Right lobe of liver (tissue), 4 donors: ENCODE measurements at regions not wholly inside any gene's neighbourhood (a gene's known extent, or its start where the extent isn't known, plus 50 kb on each side); places are given as distances from the start of the nearest gene placed in this dataset.
"Not testable (repeated sequence)": the region's sequence is repeated elsewhere in the genome, so short reads cannot be mapped to it uniquely, and the experiment has no call there.

Experiments used
- POLR2A ChIP-seq: fragments of 450-650 bp; IDR thresholded peaks from one replicate; pipeline ENCODE4 v1.6.1; 2017; ENCODE audit warnings: antibody characterized with exemption, mild to moderate bottlenecking
- TF ChIP-seq, protein P1 (sequence below), 4 donors: fragments of 200-600 bp in 3 of 4; fragments of 450-650 bp in 1 of 4; IDR thresholded peaks; one replicate each; pipeline versions ENCODE4 v1.5.1 to v1.8.0; 2016 to 2022; ENCODE audit warnings: antibody characterized with exemption in 4 of 4, mild to moderate bottlenecking in 2 of 4
- donor health status: DM: no; HTN: no; CAD: no.
- donor health status: DM: no; HTN: no; CAD: no.
- donor health status: DM: no; HTN: yes; CAD: no.

DNA sequence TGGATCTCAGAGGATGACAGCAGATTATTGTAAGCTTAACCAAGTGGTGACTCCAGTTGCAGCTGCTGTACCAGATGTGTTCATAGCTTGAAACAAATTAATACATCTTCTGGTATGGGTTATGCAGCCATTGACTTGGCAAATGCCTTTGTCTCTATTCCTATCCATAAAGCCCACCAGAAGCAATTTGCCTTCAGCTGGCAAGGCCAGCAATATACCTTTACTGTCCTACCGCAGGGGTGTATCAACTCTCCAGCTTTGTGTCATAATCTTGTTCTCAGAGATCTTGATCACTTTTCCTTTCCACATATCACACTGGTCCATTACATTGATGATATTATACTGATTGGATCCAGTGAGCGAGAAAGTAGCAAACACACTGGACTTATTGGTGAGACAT, 59.3 kb upstream of the KRAS start:
- TF ChIP-seq, protein P1, sequence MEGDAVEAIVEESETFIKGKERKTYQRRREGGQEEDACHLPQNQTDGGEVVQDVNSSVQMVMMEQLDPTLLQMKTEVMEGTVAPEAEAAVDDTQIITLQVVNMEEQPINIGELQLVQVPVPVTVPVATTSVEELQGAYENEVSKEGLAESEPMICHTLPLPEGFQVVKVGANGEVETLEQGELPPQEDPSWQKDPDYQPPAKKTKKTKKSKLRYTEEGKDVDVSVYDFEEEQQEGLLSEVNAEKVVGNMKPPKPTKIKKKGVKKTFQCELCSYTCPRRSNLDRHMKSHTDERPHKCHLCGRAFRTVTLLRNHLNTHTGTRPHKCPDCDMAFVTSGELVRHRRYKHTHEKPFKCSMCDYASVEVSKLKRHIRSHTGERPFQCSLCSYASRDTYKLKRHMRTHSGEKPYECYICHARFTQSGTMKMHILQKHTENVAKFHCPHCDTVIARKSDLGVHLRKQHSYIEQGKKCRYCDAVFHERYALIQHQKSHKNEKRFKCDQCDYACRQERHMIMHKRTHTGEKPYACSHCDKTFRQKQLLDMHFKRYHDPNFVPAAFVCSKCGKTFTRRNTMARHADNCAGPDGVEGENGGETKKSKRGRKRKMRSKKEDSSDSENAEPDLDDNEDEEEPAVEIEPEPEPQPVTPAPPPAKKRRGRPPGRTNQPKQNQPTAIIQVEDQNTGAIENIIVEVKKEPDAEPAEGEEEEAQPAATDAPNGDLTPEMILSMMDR (IDR thresholded peaks at IDR 0.05) = not testable (repeated sequence)
- not testable (repeated sequence) for TF ChIP-seq POLR2A
